ENCODE measurements at regions not wholly inside any gene's neighbourhood (a gene's known extent, or its start where the extent isn't known, plus 50 kb on each side); places are given as distances from the start of the nearest gene placed in this dataset.

DNA sequence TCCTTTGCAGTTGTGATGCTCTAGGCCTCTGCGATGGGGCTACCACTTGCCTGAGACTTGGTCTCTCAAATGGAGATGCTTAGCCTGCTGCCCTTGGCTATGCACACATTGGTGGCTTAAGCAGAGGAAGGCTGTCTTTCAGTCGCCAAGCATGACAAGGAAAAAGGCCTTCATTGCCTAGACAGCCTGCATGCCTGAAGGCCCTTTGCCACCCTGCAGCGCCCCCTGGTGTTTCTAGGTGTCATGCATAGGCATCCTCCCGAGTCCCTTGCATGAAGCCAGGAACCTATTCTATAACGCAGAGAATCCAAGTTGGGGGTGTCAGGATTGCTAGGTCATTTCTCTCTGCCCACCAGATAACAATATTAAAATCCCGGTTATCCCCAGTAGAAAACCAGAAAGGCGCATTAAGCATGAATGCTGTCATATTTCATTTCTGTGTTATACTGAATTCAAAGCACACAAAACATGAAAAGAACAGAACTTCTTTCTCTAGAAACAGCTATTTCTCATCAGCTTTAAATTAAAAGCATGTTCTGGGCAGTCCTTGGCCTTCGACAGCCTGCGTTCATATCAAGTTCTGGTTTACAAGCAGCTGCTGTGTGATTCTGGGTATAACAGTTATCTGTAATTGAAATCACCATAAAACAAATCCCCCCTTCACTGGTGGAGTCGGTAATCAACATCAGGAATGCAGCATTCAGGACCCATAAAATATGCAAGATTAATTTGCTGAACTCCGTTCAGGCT lies 59.7 kb upstream of the TRPC7 start:
- peak in 1 of 3 donors; percentile 6 for DNase-seq (ENCODE audit: low read depth in 3 of 3, low spot score in 1 of 3)

DNA sequence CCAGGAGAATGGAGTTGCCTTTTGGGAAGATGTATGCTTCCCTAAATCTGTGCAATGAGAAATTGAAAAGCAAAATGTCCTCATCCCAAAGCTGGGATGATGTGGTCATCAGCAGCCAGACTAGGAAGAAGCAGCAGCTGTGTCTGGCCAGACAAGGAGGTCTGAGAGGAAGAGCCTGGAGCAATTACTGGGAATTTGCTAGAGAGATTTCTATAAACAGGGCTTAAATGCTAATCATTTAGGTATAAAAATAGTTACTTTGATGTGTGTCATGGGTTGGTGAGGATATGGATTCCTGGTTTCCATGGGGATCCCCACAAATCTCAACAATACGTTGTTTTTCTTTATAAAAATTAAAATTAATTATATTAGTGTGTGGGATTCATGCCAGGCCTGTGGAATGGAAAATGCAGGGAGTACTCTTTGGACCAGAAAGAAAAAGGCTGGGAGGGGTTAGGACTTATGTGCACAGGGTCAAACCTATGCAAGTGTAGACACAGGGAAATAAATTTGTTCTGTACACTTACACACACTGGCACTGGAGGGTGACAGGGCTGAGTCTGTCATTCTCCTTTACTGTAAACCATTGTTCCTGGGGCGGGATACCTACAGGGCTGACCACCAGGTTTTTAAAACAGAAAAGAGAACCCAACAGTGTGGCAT lies 58.7 kb upstream of the TRPC7 start:
- DNase-seq (ENCODE audit: low read depth in 3 of 3, low spot score in 1 of 3): no peak

DNA sequence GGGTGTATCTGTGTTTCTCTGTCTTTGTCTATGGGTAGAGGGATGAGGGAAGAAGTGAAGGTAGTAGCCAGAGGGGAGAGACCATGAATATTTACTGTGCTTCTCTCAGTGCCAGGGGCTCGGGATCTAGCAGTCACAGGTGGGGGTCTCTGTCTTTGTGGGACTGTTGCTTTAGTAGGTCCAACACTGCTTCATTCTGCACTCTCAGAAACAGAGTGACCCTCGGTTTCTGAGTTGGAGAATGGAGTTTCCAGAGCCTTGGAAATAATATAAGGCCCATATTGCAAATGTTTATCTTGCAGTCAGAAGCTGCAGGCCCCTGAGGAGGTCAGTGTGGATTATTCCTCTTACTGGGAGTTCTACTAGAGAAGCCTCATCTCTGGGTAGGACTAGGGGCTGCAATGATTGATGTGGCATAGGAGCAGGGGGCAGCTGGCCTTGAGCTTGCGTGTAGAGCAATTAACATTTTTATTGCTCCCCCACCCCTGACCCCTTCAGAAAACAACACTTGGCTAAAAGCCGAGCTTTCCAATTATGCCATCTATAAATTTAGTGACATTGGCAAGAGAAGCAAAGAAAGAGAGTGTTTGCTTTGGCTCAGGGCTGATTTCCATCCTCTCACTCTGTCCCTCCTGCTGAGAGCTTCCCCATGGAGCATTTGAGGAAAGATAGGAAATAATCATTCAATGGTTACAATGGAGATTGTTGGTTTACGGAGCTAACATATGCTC lies 55.0 kb upstream of the TRPC7 start:
- no peak for DNase-seq (ENCODE audit: low read depth in 3 of 3, low spot score in 1 of 3)

DNA sequence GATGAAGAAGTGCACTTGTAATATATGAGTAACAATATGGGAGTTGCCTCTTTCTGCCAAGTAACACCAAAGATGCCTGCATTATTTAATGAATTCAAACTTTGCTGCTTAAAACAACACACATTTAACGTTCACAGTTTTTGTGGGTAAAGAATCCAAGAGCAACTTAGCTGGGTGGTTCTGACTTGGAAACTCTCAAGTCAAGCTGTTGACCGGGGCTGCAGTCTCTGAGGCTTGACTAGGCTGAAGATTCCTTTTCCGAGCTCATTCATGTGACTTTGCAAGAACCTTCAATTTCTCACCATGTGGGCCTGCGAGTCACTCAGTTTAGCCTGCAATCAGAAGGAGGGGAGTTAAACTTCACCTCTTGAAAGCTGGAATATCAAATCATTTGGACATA lies 53.0 kb upstream of the TRPC7 start:
- DNase-seq (ENCODE audit: low read depth in 3 of 3, low spot score in 1 of 3): no peak

All from stimulated activated CD4-positive, alpha-beta T cell treated with anti-CD3 and anti-CD28 coated beads, TNF-alpha, amount 100 ng/mL, for 1 hour (primary cell).